ENCODE measurements at regions not wholly inside any gene's neighbourhood (a gene's known extent, or its start where the extent isn't known, plus 50 kb on each side); places are given as distances from the start of the nearest gene placed in this dataset.
A peak's percentile ranks its signal among the peaks of the same experiment; 100 is the strongest.
"Not testable (repeated sequence)": the region's sequence is repeated elsewhere in the genome, so short reads cannot be mapped to it uniquely, and the experiment has no call there.

DNA sequence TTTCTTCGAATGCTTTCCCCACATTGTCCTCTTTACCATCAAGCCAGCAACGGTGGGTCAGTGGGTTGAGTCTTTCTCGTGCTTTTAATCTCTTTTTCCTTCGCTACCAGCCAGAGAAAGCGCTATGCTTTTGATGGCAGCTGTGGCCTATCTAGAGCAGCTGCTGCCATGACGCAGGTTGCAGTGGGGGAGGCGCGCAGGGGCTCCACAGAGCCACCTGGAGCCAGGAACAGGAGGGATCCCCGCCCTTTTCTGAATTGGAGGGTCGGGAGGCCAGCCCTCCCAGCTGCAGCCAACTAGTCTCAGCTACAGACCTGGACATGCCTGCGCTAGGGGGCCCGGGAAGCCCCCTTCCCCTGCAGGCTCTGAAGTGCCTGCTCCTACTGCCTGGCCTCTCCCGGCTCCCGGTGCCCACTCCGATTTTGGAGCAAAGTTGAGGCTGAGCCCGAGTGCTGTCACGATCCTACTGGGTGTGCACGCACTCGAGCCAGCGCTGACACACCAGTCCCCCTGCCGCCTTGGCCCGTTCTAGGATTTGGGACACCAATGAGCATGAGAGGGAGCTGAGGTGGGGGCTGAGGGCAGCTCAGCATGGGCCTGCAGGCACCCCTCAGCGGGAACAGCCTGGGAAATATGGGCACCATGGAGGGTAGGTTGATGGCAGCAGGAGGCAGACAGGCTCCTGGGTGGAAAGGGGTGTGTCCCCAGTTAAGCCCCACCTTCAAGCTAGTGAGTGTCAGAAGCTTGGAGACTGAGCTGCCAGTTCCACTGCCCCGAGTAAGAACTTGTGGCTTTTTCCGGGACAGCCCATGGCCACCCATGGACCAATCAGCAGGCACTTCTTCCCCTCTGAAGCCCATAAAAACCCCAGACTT is 784.2 kb downstream of the SLC6A15 start:
- no peak for DNase-seq

DNA sequence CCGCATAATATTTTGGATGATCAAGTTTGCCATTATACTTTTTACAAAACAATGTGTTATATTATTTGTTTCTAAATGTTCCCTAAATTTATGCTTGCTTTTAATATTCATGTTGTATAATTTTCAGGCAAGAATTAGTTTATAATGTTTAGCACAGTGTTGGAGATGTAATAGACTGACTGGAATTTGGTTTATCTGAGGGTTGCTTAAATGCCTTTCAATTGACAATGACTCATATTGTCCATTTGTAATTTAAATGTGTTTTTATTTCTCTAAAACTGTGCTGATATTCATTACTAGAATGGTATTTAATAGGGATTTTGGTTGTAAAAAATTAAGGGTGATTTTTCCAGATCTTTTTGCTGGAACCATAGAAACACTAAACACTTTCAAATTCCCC is 788.4 kb downstream of the SLC6A15 start:
- DNase-seq, result no peak

DNA sequence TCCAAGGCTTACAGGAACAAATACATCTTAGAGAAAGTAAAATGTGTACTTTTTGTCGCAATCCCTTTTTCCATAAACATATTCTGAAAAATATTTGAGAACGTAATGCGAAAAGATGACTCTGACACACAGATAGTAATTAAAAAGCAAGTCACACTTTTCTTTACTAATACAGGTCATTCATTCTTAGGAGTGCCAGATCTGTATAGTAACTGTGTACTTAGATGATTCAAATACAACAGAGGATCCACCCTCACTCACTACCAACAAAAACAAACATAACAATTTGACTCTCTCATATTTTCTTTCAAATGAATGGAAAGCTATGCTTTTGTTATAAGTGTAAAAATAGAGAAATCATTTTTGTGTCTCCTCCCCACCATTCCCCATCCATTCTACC is 795.4 kb downstream of the SLC6A15 start:
- DNase-seq, result no peak

DNA sequence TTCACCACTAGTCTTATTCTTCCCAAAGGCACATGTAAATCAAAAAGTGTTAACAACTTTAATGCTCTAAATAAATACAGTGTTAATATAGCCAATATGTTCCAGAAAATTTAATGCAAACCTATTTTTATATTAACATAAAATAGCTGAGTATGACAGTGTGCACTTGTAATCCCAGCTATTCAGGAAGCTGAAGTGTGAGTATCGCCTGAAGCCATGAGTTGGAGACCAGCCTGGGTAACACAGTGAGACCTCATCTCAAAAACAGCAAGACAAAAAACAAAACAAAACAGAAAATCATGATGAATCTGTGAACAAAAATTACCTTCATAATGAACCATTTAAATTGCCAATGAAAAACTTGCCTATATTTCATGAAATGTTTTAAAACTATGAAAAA is 798.9 kb downstream of the SLC6A15 start:
- DNase-seq, result no peak

DNA sequence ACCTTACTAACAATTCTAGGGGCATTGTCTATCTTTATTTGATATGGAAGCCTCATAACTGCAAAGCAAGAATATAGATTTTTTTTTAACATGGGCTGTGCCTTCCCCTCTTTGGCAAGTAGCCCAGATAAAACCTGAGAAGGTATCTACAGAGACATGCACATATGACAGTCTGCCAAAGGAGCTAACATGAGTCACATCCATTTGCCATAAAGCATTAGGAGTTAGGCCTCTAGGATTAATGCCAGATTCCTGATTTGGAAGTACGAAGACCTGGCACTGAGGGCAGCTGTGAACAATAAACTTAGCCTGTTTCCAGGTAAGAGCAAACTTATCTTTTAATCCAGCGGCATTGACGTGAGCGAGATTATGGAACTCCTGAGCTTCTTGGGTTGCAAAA is 808.7 kb downstream of the SLC6A15 start:
- not testable (repeated sequence) for DNase-seq

DNA sequence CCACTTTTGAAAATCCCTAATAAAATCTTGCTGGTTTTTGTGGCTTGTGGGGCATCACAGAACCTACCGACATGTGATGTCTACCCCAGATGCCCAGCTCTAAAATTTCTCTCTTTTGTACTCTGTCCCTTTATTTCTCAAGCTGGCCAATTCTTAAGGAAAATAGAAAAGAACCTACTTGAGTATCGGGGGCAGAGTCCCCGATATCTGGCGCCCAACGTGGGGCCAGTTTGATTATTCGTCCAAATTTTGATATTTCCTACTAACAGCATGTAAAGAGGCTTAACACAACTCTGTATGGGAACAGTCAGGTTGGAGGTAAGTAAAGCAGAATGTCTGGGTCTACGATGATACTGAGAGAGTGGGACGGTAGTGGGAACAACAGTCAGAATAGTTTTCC is 810.6 kb downstream of the SLC6A15 start:
- DNase-seq, result not testable (repeated sequence)

DNA sequence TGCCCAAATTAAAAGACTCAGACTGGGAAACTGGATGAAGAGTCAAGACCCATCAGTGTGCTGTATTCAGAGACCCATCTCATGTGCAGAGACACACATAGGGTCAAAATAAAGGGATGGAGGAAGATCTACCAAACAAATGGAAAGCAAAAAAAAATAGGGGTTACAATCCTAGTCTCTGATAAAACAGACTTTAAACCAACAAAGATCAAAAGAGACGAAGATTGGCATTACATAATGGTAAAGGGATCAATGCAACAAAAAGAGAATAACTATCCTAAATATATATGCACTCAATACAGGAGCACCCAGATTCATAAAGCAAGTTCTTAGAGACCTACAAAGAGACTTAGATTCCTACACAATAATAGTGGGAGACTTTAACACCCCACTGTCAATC is 813.0 kb downstream of the SLC6A15 start:
- DNase-seq, result peak; percentile 23

DNA sequence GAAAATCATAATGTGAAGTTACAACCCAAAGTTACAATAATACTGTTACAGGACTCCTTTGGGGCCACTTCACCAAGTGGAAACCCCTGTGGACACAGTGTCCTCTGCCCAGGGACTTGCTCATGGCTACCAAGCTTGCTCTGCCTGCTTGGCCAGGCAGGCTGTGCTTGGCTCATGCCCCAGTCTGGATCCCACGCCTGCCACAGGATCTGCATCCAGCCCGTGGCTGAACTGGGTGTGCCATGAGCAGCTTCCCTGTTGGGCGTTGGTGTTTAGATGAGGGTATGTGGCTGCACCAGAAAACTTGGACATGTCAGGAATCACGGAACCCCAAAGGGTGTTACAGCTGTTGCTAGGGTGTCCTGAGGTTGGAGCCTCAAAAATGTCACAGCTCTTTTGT is 820.9 kb downstream of the SLC6A15 start:
- no peak for DNase-seq

DNA sequence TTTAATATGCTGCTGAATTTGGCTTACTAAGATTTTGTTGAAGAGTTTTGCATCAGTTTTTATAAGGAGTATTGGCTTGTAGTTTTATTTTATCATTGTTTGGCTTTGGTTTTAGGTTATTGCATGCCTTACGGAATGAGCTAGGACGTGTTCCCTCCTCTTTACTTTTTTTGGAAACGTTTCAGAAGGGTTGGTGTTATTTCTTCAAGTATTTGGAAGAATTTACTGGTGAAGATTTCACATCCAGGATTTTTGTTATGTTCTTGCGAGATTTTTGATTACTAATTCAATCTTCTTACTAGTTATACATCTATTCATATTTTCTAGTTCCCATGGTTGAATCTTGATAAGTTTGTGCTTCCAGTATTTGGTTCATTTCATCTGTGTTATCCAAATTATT is 823.2 kb downstream of the SLC6A15 start:
- no peak for DNase-seq

DNA sequence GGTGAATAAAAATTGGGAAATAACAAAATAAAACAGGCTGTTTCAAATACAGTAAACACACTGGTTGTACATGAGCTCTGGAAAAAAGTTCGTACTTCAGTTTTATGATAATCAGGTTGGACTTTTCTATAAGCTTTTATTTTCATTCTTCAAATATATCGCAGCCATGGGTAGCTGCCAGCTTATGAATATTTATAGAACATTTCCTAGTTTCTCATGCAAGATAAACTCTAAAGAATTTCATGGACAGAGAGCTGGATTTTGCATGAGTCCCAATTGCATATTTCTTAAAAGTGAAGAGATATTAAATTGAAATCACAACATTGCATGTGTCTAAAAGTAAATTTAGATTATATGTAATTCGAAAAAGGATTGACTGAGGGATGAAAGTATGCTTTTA is 827.6 kb downstream of the SLC6A15 start:
- no peak for DNase-seq

DNA sequence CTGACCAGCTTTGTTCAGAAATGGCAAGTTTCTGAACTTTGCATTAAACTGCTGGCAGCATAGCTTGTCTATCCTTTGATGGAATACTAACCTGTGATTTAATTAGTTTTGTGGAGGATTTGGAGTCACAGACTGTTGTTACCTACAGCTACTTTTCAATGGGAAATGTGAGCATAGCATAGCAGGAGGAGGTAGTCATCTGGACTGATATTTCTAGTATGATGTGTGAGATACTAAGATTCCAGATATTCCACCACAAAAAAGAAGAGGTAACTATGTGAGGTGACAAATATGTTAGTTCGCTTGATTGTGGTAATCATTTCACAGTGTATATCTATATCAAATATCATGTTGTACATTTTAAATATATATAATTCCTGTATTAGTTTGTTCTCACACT is 833.0 kb downstream of the SLC6A15 start:
- no peak for DNase-seq

DNA sequence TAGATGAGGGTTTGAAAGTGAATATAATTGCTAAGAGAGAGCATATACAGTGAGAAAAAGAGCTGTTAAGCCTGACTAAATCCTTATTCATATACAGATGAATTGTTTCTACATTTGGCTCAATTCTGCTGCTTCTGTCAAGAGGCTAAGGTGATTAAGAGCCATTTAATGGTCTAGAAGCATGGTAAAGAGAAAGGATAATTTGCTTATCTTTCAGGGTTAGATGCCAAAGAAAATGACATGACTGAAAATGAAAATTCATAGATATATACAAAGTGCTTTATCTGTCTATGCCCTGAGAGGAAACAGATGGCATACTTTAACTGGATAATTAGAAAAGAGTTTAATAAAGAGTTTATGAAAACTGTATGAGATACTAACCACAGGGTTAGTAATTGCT is 834.9 kb downstream of the SLC6A15 start:
- no peak for DNase-seq

DNA sequence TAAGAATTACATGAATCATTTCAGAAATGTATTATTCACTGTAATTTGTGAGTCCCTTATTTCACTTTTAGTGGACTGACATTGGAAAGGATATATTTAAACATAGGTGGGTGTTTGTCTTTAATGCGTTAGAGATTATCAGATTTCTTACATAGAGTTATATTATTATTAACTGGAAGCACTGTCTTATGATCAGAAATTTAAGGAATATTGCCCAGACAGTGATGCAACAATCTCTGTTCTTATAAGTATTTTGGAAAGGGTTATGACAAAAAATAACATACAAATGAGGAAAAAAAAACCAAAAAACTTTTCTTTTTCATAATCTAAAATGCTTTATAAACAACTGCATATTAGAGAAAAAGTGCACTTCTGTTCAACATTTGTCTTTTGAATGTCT is 836.6 kb downstream of the SLC6A15 start:
- DNase-seq, result no peak

DNA sequence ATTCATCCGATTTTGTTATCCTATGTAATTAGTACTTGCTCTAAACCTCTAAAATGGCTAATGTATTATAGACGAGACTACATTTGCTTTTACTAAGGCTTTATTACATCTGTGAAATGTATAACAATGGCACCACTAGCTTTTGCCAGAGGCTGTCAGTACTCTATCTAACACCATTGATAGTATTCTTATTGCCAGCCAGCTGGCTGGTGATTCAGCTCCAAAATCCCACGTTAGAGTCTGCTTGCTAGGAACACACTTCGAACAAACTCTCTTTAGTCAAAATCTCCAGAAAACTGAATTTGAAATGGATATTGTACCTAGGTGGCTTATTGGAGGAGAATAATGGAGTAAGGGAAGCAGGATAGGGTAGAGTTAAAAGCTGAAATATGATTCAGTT is 839.2 kb downstream of the SLC6A15 start:
- no peak for DNase-seq

DNA sequence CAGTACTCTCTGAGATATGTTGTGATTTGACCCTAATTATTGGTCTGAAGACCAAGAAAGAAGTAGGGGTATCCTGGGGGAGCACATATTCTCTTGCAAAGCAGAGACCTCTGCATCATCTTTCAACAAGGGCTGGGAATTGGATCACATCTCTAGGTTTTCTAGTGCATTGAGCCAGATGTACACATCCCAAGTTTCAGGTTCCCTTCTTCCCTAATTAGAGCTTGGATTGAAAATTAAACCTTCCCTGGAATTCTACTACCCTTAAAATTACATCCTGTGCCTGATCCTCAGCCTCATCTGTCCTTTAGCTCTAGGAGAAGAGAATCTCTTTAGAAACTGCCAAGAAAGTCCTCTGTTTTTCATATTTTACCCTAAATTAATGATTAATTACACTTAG is 839.6 kb downstream of the SLC6A15 start:
- DNase-seq, result no peak

DNA sequence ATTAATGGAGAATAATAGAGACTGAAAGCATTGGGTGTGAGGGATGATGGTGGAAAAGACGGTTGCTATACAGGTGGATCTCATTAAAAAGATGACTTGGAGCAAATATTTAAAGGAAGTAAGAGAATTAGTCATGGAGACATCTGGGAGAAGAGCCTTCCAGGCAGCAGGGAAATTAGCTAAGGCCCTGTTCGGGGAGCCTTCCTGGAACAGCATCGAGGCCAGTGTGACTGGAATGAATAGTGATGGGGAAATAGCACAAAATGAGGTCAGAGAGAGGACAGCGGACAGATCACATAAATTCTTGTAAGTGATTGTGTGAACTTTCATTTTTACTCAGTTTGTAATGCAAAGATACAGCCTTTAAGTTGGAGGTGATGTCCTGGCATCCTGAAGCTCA is 842.3 kb downstream of the SLC6A15 start:
- DNase-seq, result peak; percentile 54

DNA sequence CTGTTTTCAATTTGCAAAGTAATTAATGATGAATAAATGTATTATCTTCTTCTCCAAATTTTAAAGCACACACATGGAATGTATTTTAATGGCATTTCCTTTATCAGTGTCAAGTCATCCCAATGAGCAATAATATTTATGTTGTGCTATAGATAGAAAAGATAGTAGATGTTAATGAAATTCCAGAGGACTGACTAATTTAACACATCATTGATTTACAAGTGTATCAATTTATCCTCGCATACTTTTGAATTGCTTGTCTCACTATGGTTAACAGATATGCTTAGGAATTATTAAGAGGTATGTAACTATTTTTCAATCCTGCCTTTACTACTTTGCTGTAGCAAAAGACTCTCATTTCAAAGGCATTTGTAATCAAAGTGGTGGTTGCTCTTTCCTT is 842.9 kb downstream of the SLC6A15 start:
- DNase-seq, result no peak

DNA sequence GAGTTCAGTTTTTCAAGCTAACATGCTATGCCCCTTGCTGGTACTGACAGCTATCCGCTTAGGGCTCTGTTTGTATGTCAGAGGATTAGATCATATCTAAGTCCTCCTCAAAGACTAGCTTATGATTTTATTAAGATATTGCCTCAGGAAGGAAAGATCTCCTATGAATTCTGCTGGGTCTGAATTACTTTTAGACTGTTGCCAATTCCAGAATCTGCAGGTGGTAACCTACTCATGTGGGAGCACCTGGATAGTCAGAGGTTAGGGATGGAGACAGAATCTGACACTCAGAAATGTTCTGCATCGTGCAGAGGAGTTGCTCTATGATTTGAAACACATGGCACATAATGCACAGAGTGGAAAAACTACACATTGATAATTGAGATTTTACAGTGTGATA is 843.4 kb downstream of the SLC6A15 start:
- peak; percentile 24 for DNase-seq

DNA sequence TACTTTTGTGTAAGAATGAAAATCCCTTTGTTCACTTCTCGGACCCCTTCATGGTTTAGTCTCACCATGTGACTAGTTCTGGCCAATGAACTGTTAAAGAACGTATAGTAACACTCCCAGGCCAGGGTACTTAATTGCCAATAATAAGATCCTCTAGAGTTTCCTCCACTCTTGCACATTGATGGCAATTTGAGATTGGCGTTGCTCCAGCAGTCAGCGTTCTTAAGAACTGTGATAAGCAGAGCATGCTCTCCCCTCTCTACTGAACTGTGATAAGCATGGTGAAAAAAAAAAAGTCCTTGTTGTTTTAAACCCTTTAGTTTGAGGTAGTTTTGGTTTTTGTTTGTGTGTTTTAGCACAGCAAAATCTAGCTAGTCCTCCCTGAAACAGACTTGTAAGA is 854.5 kb downstream of the SLC6A15 start:
- DNase-seq, result no peak

DNA sequence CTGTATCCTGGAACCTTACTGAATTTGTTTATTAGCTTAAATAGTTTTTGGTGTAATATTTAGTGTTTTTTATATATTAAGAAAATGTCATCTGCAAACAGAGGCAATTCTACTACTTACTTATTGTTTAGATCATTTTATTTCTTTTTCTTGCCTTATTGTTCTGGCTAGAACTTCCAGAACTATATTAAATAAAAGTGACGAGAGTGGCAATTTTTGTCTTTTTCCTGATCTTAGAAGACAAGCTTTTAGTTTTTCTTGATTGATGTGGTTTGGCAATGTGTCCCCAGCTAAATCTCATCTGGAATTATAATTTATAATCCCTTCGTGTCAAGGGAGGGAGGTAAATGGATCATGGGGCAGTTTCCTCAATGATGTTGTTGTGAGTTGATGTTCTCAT is 857.8 kb downstream of the SLC6A15 start:
- DNase-seq, result no peak

DNA sequence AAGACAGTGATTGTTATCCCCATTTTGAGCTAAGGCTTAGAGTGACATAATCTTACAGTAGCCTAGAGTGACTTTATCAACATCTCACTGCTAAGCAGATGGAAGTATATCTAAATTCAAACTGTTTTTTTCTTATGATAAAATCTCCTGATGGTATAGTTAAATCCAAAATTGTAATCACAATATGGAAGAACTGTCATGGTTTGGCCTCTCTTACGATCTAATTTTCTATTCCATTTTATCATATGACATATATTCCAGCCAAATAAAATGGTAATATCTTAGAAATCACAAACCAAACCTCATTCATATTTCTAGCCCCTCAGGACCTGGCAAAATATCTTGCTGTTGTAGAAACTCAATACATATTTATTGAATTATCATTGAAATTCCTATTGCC is 864.7 kb downstream of the SLC6A15 start:
- DNase-seq, result no peak

DNA sequence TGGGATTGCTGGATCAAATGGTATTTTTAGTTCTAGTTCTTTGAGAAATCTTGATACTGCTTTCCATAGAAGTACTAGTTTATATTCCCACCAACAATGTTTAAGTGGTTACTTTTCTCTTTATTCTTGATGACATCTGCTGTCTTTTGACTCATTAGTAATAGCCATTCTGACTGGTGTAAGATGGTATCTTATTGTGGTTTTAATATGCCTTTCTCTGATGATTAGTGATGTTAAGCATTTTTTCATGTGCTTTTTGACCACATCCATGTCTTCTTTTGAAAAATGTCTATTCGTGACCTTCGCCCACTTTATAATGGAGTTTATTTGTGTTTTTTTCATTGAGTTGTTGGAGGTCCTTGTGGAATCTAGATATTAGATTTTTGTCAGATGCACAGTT is 865.7 kb downstream of the SLC6A15 start:
- DNase-seq, result no peak

DNA sequence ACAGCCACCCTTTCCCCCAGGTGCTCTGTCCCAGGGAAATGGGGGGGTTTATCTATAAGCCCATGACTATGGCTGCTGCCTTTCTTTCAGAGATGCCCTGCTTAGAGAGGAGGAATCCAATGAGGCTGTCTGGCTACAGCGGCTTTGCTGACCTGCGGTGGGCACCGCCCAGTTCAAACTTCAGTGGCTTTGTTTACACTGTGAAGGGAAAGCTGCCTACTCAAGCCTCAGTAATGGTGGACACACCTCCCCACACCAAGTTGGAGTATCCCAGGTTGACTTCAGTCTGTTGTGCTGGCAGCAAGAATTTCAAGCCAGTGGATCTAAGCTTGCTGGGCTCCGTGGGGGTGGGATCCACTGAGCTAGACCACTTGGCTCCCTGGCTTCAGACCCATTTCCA is 869.2 kb downstream of the SLC6A15 start:
- DNase-seq, result no peak

DNA sequence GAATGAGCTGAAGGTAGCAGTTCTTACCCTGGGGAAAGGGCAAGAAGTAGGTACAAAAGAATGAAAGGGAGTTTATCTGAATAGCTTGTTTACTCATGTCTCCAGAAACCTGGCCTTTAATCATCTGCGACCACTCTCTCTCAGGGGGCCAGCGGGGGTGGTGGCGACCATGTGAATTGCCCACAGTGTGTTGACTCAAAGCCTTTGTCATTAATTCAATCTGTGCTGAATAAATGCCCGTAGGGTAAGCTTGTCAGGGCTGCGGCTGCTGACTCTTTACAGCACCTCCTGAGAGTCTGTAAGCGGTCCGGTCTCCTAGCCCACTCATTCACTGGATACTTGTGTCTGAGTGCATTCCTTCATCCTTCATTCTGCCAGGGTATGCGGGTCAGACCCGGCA is 874.4 kb downstream of the SLC6A15 start:
- no peak for DNase-seq

DNA sequence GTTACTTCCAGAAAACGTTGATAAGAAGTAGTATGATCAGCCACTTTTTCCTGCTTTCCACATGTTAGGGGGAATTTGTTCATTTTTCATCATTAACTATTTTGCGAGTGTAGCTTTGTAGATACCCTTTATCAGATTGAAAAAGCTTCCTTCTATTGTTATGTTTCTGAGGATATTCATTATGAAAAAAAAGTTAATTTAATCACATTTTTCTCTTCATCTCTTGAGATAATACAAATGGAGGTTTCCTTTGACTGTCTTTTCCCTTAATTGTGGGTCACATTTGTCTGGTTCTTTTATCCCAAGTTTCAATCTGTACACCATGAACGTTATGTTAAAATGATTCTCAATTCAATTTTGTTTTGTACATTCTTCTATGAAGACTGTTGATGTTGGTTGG is 875.7 kb downstream of the SLC6A15 start:
- DNase-seq, result no peak

Measured in tongue (tissue), 1 donor.